ENCODE measurements at regions not wholly inside any gene's neighbourhood (a gene's known extent, or its start where the extent isn't known, plus 50 kb on each side); places are given as distances from the start of the nearest gene placed in this dataset.

DNA sequence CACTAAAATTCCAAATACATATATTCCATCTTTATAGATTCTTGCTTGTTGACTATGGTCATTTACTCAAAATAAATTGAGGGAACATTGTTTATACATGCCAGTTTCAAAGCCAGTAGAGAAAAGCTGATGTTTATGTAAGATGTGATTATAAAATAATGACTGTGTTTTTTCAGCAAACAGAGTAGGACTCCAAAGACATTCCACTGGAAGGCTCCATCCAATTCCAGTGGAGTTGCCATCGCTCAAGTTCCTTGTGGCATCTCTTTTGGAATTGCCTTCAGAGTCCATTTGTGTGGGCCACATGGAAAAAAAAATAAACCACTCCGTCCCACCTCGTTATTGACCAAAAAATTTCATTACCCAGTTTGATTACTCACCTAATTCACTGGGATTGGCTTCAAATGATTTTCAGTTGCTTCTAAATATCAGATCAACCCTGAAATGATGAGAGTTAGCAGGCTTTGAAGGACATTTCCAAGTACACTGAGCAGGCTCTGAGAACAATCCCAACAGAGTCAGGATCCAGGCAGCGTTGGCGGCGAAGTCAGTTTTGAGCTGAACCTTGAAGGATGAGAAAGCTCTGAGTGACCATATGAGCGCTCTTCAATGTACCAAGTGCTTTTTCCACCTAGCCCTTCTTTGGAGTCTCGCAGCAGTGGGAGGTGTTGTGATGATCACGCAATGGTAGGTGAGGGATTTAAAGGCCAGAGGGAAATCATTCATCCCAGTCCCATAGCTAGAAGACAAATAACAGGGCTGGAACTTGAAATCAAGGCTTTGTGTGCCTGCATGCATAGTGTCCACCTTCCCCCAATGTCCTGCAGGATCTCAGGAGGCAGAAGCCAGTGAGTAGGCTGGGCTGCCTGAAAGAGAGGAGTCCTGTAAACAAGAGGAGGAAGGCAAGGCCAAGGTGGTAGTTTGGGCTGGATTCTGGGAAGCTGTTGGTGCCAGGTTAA, 281.7 kb downstream of the CDC5L start:
- DNase-seq (ENCODE audit: low read depth): no peak
- TF ChIP-seq POLR2A (IDR thresholded peaks at IDR 0.05; ENCODE audit: extremely low read depth, insufficient read length) (no peak), MYC (IDR thresholded peaks at IDR 0.05; ENCODE audit: low read depth, low read length) (no peak)
- TF ChIP-seq, protein P1, sequence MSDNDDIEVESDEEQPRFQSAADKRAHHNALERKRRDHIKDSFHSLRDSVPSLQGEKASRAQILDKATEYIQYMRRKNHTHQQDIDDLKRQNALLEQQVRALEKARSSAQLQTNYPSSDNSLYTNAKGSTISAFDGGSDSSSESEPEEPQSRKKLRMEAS (IDR thresholded peaks at IDR 0.05; ENCODE audit: low read depth, low read length): no peak
- TF ChIP-seq, protein P2, sequence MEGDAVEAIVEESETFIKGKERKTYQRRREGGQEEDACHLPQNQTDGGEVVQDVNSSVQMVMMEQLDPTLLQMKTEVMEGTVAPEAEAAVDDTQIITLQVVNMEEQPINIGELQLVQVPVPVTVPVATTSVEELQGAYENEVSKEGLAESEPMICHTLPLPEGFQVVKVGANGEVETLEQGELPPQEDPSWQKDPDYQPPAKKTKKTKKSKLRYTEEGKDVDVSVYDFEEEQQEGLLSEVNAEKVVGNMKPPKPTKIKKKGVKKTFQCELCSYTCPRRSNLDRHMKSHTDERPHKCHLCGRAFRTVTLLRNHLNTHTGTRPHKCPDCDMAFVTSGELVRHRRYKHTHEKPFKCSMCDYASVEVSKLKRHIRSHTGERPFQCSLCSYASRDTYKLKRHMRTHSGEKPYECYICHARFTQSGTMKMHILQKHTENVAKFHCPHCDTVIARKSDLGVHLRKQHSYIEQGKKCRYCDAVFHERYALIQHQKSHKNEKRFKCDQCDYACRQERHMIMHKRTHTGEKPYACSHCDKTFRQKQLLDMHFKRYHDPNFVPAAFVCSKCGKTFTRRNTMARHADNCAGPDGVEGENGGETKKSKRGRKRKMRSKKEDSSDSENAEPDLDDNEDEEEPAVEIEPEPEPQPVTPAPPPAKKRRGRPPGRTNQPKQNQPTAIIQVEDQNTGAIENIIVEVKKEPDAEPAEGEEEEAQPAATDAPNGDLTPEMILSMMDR (IDR thresholded peaks at IDR 0.05; ENCODE audit: low read depth, low read length): no peak
- H3K4me3 ChIP-seq (ENCODE audit: low read depth, low read length): no peak overlapping the region

DNA sequence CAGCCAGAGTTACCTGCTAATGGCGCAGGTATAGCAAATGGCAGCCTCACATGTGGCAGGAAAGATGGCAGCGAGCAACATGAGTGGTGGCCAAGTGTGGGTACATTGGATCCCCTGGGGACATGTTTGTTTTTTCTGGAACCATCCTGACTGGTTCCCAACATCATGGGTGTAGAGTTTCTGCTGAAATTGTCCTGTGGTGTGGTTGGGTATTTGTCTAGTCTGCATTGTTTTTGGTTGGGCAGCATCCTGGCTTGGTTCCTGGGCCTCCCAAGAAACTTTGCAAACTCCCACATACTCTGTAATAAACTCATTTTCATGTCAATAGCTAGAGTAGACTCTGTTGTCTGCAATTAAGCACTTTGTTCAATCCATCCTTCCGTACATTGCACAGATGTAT, 282.6 kb downstream of the CDC5L start:
- no peak overlapping the region for H3K4me3 ChIP-seq (ENCODE audit: low read depth, low read length)
- DNase-seq (ENCODE audit: low read depth): no peak
- no peak for TF ChIP-seq POLR2A (IDR thresholded peaks at IDR 0.05; ENCODE audit: extremely low read depth, insufficient read length)
- TF ChIP-seq, protein P2 (IDR thresholded peaks at IDR 0.05; ENCODE audit: low read depth, low read length): no peak

DNA sequence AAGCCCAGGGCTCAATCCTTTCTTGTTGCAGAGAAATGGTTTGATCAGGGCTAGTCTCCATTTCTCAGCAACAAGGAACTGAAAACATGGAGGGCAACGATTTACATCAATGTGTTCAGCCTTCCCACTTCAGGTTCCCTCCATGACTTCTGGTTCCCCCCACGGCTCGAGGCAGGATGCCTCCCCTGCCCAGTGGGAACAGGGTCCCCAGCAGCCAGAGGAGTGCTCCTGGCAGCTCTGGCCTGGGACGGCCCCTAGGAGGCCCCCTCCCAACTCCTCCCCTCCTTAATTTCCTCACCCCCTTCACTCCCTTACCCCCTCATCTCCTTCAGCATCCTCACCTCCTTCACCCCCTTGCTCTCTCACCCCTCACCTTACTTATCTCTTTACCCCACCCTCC, 283.8 kb downstream of the CDC5L start:
- no peak for DNase-seq (ENCODE audit: low read depth)
- no peak overlapping the region for H3K4me3 ChIP-seq (ENCODE audit: low read depth, low read length)
- TF ChIP-seq MYC (IDR thresholded peaks at IDR 0.05; ENCODE audit: low read depth, low read length) (no peak), POLR2A (IDR thresholded peaks at IDR 0.05; ENCODE audit: extremely low read depth, insufficient read length) (no peak)
- TF ChIP-seq, protein P2 (IDR thresholded peaks at IDR 0.05; ENCODE audit: low read depth, low read length): no peak
- TF ChIP-seq, protein P1 (IDR thresholded peaks at IDR 0.05; ENCODE audit: low read depth, low read length): no peak

DNA sequence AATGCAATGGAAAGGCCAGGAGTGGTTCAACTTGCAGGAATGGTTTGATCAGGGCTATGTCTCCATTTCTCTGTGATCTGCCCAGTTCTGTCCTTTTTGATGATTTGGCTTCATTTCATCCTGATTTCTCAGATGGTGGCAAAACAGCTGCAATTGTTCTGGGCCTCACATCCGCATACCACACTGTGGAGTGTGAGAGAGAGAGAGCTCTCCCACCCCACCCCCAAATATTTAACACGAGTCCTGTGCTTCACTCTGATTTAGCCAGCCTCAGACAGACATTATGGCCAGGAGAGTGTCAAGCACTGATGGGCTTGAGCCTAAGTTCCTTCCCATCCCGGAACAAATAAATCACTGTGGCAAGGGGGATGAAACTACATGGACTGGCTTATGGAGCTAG, 284.6 kb downstream of the CDC5L start:
- no peak for TF ChIP-seq MYC (IDR thresholded peaks at IDR 0.05; ENCODE audit: low read depth, low read length)
- TF ChIP-seq, protein P2 (IDR thresholded peaks at IDR 0.05; ENCODE audit: low read depth, low read length): no peak
- TF ChIP-seq POLR2A (IDR thresholded peaks at IDR 0.05; ENCODE audit: extremely low read depth, insufficient read length): no peak
- TF ChIP-seq, protein P1 (IDR thresholded peaks at IDR 0.05; ENCODE audit: low read depth, low read length): no peak
- H3K4me3 ChIP-seq (ENCODE audit: low read depth, low read length): no peak overlapping the region
- no peak for DNase-seq (ENCODE audit: low read depth)

DNA sequence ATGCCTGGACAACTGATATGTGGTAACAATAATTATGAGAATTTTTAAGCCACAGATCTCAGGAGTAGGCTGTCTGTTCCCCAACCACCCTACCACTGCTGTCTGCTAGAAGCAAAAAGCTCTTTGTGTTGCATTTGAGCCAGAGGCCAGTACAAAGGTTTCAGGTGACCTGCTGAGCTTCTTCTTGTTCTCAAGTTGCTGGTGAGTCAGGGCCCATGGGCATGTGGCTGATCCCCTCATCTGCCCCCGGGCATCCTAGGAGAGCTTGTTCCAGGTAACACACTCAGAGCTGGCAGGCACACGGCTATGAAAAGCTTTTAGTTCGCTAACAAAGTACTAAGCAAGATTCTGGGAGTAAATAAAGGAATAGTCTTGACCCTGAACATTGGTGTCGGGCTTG, 285.3 kb downstream of the CDC5L start:
- H3K4me3 ChIP-seq (ENCODE audit: low read depth, low read length): no peak overlapping the region
- TF ChIP-seq, protein P2 (IDR thresholded peaks at IDR 0.05; ENCODE audit: low read depth, low read length): no peak
- TF ChIP-seq, protein P1 (IDR thresholded peaks at IDR 0.05; ENCODE audit: low read depth, low read length): no peak
- TF ChIP-seq POLR2A (IDR thresholded peaks at IDR 0.05; ENCODE audit: extremely low read depth, insufficient read length) (no peak), MYC (IDR thresholded peaks at IDR 0.05; ENCODE audit: low read depth, low read length) (no peak)
- no peak for DNase-seq (ENCODE audit: low read depth)
